Effector memory CD4-positive, alpha-beta T cell (primary cell): ENCODE measurements at regions not wholly inside any gene's neighbourhood (a gene's known extent, or its start where the extent isn't known, plus 50 kb on each side); places are given as distances from the start of the nearest gene placed in this dataset.
A peak's percentile ranks its signal among the peaks of the same experiment; 100 is the strongest.

Source experiments
- DNase-seq, 3 donors: peaks; one replicate each; pipeline ENCODE4 v3.0.0-alpha.2; 2020
- H3K27ac ChIP-seq: 2 replicates; pipeline ENCODE4 v1.7.0; 2013; ENCODE audit warnings: mild to moderate bottlenecking, low read length, moderate library complexity; ENCODE audit not compliant: insufficient read depth, poor library complexity, severe bottlenecking
- H3K27me3 ChIP-seq: replicated peaks from 2 replicates; pipeline ENCODE4 v1.7.0; 2013; ENCODE audit warnings: mild to moderate bottlenecking, low read length; ENCODE audit not compliant: insufficient read depth, control insufficient read depth, poor library complexity, severe bottlenecking
- H3K36me3 ChIP-seq: 2 replicates; pipeline ENCODE4 v1.7.0; 2013; ENCODE audit warnings: mild to moderate bottlenecking, low read length, moderate library complexity; ENCODE audit not compliant: control insufficient read depth, insufficient read depth
- H3K4me1 ChIP-seq: 2 replicates; pipeline ENCODE4 v1.7.0; 2013; ENCODE audit warnings: low read length, mild to moderate bottlenecking; ENCODE audit not compliant: control insufficient read depth, insufficient read depth, poor library complexity, severe bottlenecking
- H3K4me3 ChIP-seq: 2 replicates; pipeline ENCODE4 v1.7.0; 2013; ENCODE audit warnings: low read length, low read depth, mild to moderate bottlenecking; ENCODE audit not compliant: insufficient read depth, poor library complexity, severe bottlenecking
- H3K9me3 ChIP-seq: 2 replicates; pipeline ENCODE4 v1.7.0; 2013; ENCODE audit warnings: mild to moderate bottlenecking, low read length, moderate library complexity; ENCODE audit not compliant: control insufficient read depth

DNA sequence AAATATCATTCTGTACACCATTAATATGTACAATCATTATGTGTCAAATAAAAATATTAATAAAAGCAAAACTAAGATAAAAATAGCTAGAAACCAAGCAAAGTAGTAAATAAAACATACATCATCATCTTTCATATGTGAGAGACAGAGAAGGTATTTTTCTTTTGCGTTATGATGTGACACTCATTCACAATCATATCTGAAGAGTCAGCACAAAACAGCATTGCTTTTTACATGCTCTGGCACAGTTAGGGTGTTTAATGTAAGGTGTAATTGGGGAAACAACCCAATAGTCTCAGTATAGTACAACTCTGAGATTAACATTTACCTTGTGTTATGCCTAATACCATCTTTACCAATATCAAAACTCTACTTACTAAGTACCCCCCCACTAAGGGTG lies 376.6 kb downstream of the TMA16 start:
- no peak overlapping the region for H3K27ac ChIP-seq
- H3K27me3 ChIP-seq: no peaks in the 10 kb centered on the region
- no peak overlapping the region for H3K4me3 ChIP-seq
- no peaks in the 10 kb centered on the region for H3K36me3 ChIP-seq
- H3K4me1 ChIP-seq: no peaks in the 10 kb centered on the region
- DNase-seq: no peak
- no peaks in the 10 kb centered on the region for H3K9me3 ChIP-seq

DNA sequence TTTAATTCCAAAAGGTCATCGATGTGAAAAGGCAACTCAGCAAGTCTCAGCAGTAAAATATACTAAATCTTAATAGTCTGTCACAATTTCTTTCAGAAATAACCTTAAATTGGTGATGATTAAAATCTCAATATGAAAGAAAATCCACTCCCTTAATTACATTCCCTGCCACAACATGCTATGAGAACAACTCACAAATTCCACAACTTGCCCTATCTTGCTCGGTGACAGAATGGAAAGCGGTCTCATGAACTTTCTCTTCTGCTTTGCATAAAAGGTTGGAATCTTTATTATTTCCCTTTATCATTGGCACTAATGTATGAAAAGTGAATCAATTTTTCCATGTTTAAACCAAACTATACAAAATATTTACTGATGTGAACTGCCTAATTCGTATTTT lies 380.8 kb downstream of the TMA16 start:
- no peaks in the 10 kb centered on the region for H3K36me3 ChIP-seq
- H3K4me1 ChIP-seq: no peaks in the 10 kb centered on the region
- no peak overlapping the region for H3K27ac ChIP-seq
- no peak for DNase-seq
- no peaks in the 10 kb centered on the region for H3K27me3 ChIP-seq
- H3K4me3 ChIP-seq: no peak overlapping the region
- no peaks in the 10 kb centered on the region for H3K9me3 ChIP-seq

- Histone ChIP-seq H3K27ac (no peak overlapping the region), H3K36me3 (no peaks in the 10 kb centered on the region), H3K9me3 (no peaks in the 10 kb centered on the region), H3K27me3 (no peaks in the 10 kb centered on the region), H3K4me3 (no peak overlapping the region), H3K4me1 (no peaks in the 10 kb centered on the region)
- no peak for DNase-seq
Observed at GRCh38 chr4:163878336-163879121, 384.0 kb downstream of the TMA16 start.

GRCh38 chr4:163892417-163892816 lies 397.9 kb downstream of the TMA16 start:
- no peaks in the 10 kb centered on the region for H3K36me3 ChIP-seq
- no peak for DNase-seq
- H3K27ac ChIP-seq: no peak overlapping the region
- no peaks in the 10 kb centered on the region for H3K9me3 ChIP-seq
- H3K27me3 ChIP-seq: no peaks in the 10 kb centered on the region
- H3K4me1 ChIP-seq: no peaks in the 10 kb centered on the region
- H3K4me3 ChIP-seq: no peak overlapping the region

- Histone ChIP-seq H3K4me1 (no peaks in the 10 kb centered on the region), H3K27me3 (no peaks in the 10 kb centered on the region), H3K9me3 (no peaks in the 10 kb centered on the region), H3K4me3 (no peak overlapping the region), H3K27ac (no peak overlapping the region), H3K36me3 (no peaks in the 10 kb centered on the region)
- DNase-seq: peak in 2 of 3 donors; percentile 0 to 2
Observed at GRCh38 chr4:163895378-163896005, 401.0 kb downstream of the TMA16 start.

GRCh38 chr4:163901319-163901718 lies 406.8 kb downstream of the TMA16 start:
- DNase-seq: no peak
- no peak overlapping the region for H3K4me3 ChIP-seq
- H3K36me3 ChIP-seq: no peaks in the 10 kb centered on the region
- H3K9me3 ChIP-seq: no peaks in the 10 kb centered on the region
- H3K4me1 ChIP-seq: no peaks in the 10 kb centered on the region
- no peaks in the 10 kb centered on the region for H3K27me3 ChIP-seq
- H3K27ac ChIP-seq: no peak overlapping the region

- Histone ChIP-seq H3K4me1 (no peaks in the 10 kb centered on the region), H3K9me3 (no peaks in the 10 kb centered on the region), H3K27ac (no peak overlapping the region), H3K27me3 (no peaks in the 10 kb centered on the region), H3K4me3 (no peak overlapping the region), H3K36me3 (no peaks in the 10 kb centered on the region)
- no peak for DNase-seq
Observed at GRCh38 chr4:163902417-163902816, 407.9 kb downstream of the TMA16 start.

DNA sequence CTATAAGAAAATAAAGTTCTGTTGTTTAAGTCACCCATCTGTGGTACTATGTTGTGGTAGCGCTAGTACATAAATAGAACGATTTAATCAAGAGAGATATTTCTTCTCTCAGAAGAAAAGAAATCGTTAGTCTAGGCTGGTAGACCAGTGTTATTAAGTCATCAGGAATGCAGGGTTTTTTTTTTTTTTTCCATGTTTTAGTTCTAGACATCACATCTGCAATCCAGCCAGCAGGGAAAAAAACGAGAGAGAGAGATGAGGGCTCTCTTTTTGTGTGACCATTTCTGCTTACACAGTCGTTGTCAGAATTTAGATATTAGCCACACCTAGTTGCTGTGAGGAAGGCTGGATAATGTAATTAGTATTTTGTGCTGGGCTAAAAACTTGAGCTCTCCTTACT lies 417.4 kb downstream of the TMA16 start:
- Histone ChIP-seq H3K4me1 (no peaks in the 10 kb centered on the region), H3K4me3 (no peak overlapping the region), H3K27me3 (no peaks in the 10 kb centered on the region), H3K27ac (no peak overlapping the region), H3K36me3 (no peaks in the 10 kb centered on the region), H3K9me3 (no peaks in the 10 kb centered on the region)
- no peak for DNase-seq

- DNase-seq: no peak
- Histone ChIP-seq H3K9me3 (no peaks in the 10 kb centered on the region), H3K36me3 (no peaks in the 10 kb centered on the region)
Observed at GRCh38 chr4:163913571-163913970, 419.1 kb downstream of the TMA16 start.

GRCh38 chr4:163915896-163916295 lies 421.4 kb downstream of the TMA16 start:
- Histone ChIP-seq H3K4me1 (no peaks in the 10 kb centered on the region), H3K36me3 (no peaks in the 10 kb centered on the region), H3K27ac (no peak overlapping the region), H3K27me3 (no peaks in the 10 kb centered on the region), H3K9me3 (no peaks in the 10 kb centered on the region), H3K4me3 (no peak overlapping the region)
- DNase-seq: no peak

More at GRCh38 chr4:163913571-163913970, 419.1 kb downstream of the TMA16 start:
- no peak overlapping the region for H3K4me3 ChIP-seq
- no peaks in the 10 kb centered on the region for H3K4me1 ChIP-seq
- no peak overlapping the region for H3K27ac ChIP-seq
- no peaks in the 10 kb centered on the region for H3K27me3 ChIP-seq
